NB4 (cell line): ENCODE measurements at regions not wholly inside any gene's neighbourhood (a gene's known extent, or its start where the extent isn't known, plus 50 kb on each side); places are given as distances from the start of the nearest gene placed in this dataset.

Experiments
- DNase-seq: peaks from one replicate; pipeline ENCODE4 v3.0.0; 2010; ENCODE audit warnings: low read depth
- H3K4me3 ChIP-seq: one replicate; pipeline ENCODE4 v1.5.1; 2011; ENCODE audit warnings: mild to moderate bottlenecking, low read depth, low read length, moderate library complexity
- MYC ChIP-seq: IDR thresholded peaks from 2 replicates; pipeline ENCODE4 v1.6.1; 2011; ENCODE audit warnings: low read depth, low read length
- POLR2A ChIP-seq: IDR thresholded peaks from 2 replicates; pipeline ENCODE4 v1.6.1; 2011; ENCODE audit warnings: mild to moderate bottlenecking; ENCODE audit not compliant: insufficient read length; ENCODE audit errors: extremely low read depth
- TF ChIP-seq, protein P1 (sequence below): IDR thresholded peaks from one replicate; pipeline ENCODE4 v1.5.1; 2012; ENCODE audit warnings: low read depth, low read length
- TF ChIP-seq, protein P2 (sequence below): IDR thresholded peaks from 2 replicates; pipeline ENCODE4 v1.6.1; 2011; ENCODE audit warnings: low read depth, low read length

DNA sequence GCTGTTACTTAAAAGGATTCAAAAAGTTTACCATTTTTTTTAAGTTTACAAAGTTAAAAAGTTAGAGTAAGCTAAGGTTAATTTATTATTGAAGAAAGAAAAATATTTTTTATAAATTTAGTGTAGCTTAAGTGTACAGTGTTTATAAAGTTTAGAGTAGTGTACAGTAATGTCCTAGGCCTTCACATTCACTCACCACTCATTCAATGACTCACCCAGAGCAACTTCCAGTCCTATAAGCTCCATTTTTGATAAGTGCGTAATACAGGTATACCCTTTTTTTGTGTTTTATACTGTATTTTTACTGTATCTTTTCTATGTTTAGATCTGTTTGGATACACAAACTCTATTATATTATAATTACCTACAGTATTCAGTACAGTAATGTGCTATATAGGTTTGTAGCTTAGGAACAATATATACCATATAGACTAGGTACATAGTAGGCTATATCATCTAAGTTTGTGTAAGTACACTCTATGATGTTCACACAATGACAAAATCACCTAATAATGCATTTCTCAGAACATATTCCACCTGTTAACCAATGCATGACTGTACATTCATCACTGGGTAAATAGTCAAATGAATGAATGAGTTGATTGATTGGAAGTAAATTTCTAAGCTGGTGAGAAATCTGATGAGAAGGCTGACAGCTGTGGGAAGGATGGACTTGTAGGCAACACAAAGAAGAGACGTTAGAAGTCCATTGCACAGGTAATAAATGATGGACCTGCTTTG lies 95.2 kb upstream of the CDIN1 start:
- DNase-seq, result no peak
- no peak overlapping the region for H3K4me3 ChIP-seq
- no peak for TF ChIP-seq POLR2A
- TF ChIP-seq, protein P1, sequence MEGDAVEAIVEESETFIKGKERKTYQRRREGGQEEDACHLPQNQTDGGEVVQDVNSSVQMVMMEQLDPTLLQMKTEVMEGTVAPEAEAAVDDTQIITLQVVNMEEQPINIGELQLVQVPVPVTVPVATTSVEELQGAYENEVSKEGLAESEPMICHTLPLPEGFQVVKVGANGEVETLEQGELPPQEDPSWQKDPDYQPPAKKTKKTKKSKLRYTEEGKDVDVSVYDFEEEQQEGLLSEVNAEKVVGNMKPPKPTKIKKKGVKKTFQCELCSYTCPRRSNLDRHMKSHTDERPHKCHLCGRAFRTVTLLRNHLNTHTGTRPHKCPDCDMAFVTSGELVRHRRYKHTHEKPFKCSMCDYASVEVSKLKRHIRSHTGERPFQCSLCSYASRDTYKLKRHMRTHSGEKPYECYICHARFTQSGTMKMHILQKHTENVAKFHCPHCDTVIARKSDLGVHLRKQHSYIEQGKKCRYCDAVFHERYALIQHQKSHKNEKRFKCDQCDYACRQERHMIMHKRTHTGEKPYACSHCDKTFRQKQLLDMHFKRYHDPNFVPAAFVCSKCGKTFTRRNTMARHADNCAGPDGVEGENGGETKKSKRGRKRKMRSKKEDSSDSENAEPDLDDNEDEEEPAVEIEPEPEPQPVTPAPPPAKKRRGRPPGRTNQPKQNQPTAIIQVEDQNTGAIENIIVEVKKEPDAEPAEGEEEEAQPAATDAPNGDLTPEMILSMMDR, result no peak
- TF ChIP-seq, protein P2, sequence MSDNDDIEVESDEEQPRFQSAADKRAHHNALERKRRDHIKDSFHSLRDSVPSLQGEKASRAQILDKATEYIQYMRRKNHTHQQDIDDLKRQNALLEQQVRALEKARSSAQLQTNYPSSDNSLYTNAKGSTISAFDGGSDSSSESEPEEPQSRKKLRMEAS, result no peak
- TF ChIP-seq MYC, result no peak

DNA sequence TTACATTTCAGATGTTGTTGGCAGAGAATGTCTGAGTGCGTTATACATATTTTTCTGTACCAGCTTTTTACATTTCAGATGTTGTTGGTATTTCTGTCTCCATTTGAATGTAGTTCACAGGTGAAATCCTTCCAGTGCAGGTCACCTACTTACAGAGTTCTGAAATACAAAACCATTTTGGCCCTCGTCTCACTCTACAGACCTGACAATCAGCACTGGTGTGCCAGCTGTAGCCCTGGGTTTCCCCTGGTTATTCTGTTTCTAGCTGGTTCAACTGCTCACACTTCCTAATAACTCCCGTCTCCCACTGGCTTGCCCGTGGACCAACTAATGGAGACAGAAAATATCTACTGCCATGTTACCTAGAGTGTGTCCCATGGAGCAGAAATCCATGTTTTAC lies 87.5 kb upstream of the CDIN1 start:
- no peak for TF ChIP-seq POLR2A
- TF ChIP-seq, protein P1, result no peak
- TF ChIP-seq, protein P2, result no peak
- TF ChIP-seq MYC, result no peak
- no peak for DNase-seq
- no peak overlapping the region for H3K4me3 ChIP-seq

DNA sequence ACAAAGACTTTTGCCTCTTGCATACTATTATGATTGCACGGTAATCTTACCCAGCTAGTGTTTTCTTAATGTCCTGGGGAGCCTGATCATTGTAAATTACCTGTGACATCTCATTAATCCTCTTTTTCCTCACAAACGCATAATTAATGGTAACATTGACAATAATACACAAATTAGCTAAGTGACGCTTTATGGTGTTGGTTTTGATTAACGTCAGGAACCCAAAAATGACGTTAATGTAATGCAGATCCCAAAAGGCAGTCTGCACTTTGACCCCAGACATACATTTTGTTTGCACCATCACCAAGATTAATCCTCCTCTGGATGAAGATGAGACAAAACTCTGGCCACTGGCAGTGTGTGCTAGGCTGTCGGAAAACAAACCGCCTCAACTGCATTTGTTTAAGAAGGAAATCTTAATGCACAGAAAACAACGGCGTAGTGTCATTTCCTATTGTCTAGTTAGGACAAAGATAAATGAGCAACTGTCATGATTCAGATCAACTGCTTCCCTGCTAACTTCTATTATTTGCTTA lies 83.9 kb upstream of the CDIN1 start:
- H3K4me3 ChIP-seq, result no peak overlapping the region
- DNase-seq, result no peak
- TF ChIP-seq POLR2A (no peak), MYC (no peak)
- TF ChIP-seq, protein P1, result no peak
- TF ChIP-seq, protein P2, result no peak

DNA sequence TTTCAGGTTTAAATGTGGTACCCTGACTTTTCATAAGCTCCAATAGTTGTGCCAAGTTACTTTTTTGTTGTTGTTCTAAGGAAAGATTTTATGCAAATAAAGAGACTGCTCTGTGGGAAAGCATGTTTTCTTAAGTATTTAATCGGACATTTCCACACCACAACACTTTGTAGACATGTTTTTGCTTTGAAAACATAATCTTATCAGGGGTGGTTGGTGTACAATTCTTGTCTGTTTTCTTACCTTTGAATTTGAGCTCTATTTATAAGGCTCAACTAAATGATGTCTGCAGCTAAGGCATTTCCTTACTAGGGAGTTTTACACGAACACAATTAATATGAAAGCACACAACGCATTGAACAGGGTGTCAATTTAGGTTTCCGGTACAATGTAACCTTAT lies 81.5 kb upstream of the CDIN1 start:
- no peak overlapping the region for H3K4me3 ChIP-seq
- TF ChIP-seq POLR2A (no peak), MYC (no peak)
- TF ChIP-seq, protein P1, result no peak
- TF ChIP-seq, protein P2, result no peak
- DNase-seq, result no peak

DNA sequence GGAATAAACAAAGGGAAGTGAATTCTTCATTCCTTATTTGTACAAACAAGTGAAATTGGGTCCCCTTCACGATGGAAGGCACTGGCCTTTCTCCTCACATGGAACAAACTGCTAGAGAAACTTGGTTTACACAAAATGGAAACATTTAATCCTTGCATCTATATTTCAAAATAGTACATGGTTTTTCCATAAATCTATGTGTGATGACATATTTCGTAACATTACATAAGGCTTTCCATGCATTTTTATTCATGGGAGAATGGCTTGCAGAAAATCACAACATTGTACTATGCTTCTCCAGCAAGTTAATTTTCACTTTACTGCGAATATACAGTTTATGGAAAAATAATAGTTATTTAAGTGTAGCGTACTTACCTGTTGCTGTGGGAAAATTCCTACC lies 81.0 kb upstream of the CDIN1 start:
- TF ChIP-seq, protein P1, result no peak

More for the DNA sequence above, 81.0 kb upstream of the CDIN1 start:
- no peak for DNase-seq
- no peak overlapping the region for H3K4me3 ChIP-seq
